Right atrium auricular region (tissue), 2 donors: ENCODE measurements at regions not wholly inside any gene's neighbourhood (a gene's known extent, or its start where the extent isn't known, plus 50 kb on each side); places are given as distances from the start of the nearest gene placed in this dataset.

Experiments used
- DNase-seq: peaks from one replicate; pipeline ENCODE4 v3.0.0-alpha.2; 2019; ENCODE audit warnings: low spot score
- H3K27ac ChIP-seq, 2 donors: fragments of 200-600 bp; sonication (generic); 1 replicate in 1 of 2; 2 replicates in 1 of 2; pipeline ENCODE4 v1.5.1; 2016 to 2019
- H3K27me3 ChIP-seq, 2 donors: fragments of 200-600 bp; sonication (generic); one replicate each; pipeline versions ENCODE4 v1.5.1 to v1.6.0; 2017 to 2019
- H3K36me3 ChIP-seq: fragments of 200-600 bp; sonication (generic); one replicate; pipeline ENCODE4 v1.5.1; 2016
- H3K4me1 ChIP-seq, 2 donors: fragments of 200-600 bp; sonication (generic); one replicate each; pipeline versions ENCODE4 v1.5.1 to v1.6.0; 2017 to 2019
- H3K4me3 ChIP-seq, 2 donors: fragments of 200-600 bp; sonication (generic); 1 replicate in 1 of 2; 2 replicates in 1 of 2; pipeline ENCODE4 v1.5.1; 2017 to 2019; ENCODE audit warnings: mild to moderate bottlenecking in 1 of 2, moderate library complexity in 1 of 2
- H3K9me3 ChIP-seq, 2 donors: fragments of 200-600 bp; sonication (generic); one replicate each; pipeline ENCODE4 v1.5.1; 2019
- CTCF ChIP-seq, 2 donors: fragments of 200-600 bp; sonication (generic); IDR thresholded peaks; one replicate each; pipeline ENCODE4 v1.5.1; 2019; ENCODE audit warnings: antibody characterized with exemption in 2 of 2

- TF ChIP-seq CTCF (IDR thresholded peaks at IDR 0.05): no peak
- no peak overlapping the region for H3K27ac ChIP-seq
- no peak for DNase-seq
- no peaks in the 10 kb centered on the region for H3K27me3 ChIP-seq
- H3K4me1 ChIP-seq: no peaks in the 10 kb centered on the region
- no peak overlapping the region for H3K4me3 ChIP-seq
- no peaks in the 10 kb centered on the region for H3K9me3 ChIP-seq
- H3K36me3 ChIP-seq: no peaks in the 10 kb centered on the region
Observed at GRCh38 chr1:164417016-164417704, 141.8 kb upstream of the PBX1 start.

- Histone ChIP-seq H3K36me3 (no peaks in the 10 kb centered on the region), H3K4me3 (no peak overlapping the region), H3K27me3 (no peaks in the 10 kb centered on the region), H3K4me1 (no peaks in the 10 kb centered on the region), H3K9me3 (no peaks in the 10 kb centered on the region), H3K27ac (no peak overlapping the region)
- TF ChIP-seq CTCF (IDR thresholded peaks at IDR 0.05): no peak
- no peak for DNase-seq
Observed at GRCh38 chr1:164423136-164423535, 135.8 kb upstream of the PBX1 start.

GRCh38 chr1:164433141-164433817 lies 125.7 kb upstream of the PBX1 start:
- Histone ChIP-seq H3K9me3 (no peaks in the 10 kb centered on the region), H3K27ac (no peak overlapping the region), H3K4me3 (no peak overlapping the region), H3K4me1 (no peaks in the 10 kb centered on the region), H3K27me3 (no peaks in the 10 kb centered on the region), H3K36me3 (no peaks in the 10 kb centered on the region)
- no peak for DNase-seq
- TF ChIP-seq CTCF (IDR thresholded peaks at IDR 0.05): no peak

GRCh38 chr1:164433818-164434170 lies 125.2 kb upstream of the PBX1 start:
- Histone ChIP-seq H3K36me3 (no peaks in the 10 kb centered on the region), H3K27me3 (no peaks in the 10 kb centered on the region), H3K27ac (no peak overlapping the region), H3K4me1 (no peaks in the 10 kb centered on the region), H3K9me3 (no peaks in the 10 kb centered on the region), H3K4me3 (no peak overlapping the region)
- no peak for DNase-seq
- TF ChIP-seq CTCF (IDR thresholded peaks at IDR 0.05): no peak

GRCh38 chr1:164440232-164440631 lies 118.8 kb upstream of the PBX1 start:
- Histone ChIP-seq H3K4me1 (peaks cover 0 to 10% of the 10 kb centered on the region in 2 donors), H3K4me3 (no peak overlapping the region), H3K27me3 (no peaks in the 10 kb centered on the region), H3K27ac (no peak overlapping the region), H3K9me3 (no peaks in the 10 kb centered on the region), H3K36me3 (no peaks in the 10 kb centered on the region)
- peak in 1 of 2 donors; percentile 59 for TF ChIP-seq CTCF (IDR thresholded peaks at IDR 0.05)
- DNase-seq: no peak
